Right lobe of liver (tissue), 6 donors: ENCODE measurements at regions not wholly inside any gene's neighbourhood (a gene's known extent, or its start where the extent isn't known, plus 50 kb on each side); places are given as distances from the start of the nearest gene placed in this dataset.
A peak's percentile ranks its signal among the peaks of the same experiment; 100 is the strongest.

Experiments used
- ATAC-seq, 4 donors: fragments of 200-7000 bp; cut with Tn5 transposase; one replicate each; pipeline ENCODE4 v1.9.1; 2020; ENCODE audit warnings: mild to moderate bottlenecking in 4 of 4, moderate library complexity in 4 of 4
- DNase-seq, 3 donors: peaks; one replicate each; pipeline ENCODE4 v3.0.0-alpha.2; 2020
- H3K27ac ChIP-seq, 3 donors: fragments of 200-600 bp; one replicate each; pipeline ENCODE4 v1.8.0; 2022
- H3K27me3 ChIP-seq, 2 donors: fragments of 200-600 bp; one replicate each; pipeline ENCODE4 v1.8.0; 2022
- H3K36me3 ChIP-seq, 4 donors: fragments of 200-600 bp; sonication (generic) in 1 of 4; one replicate each; pipeline versions ENCODE4 v1.5.1 to v1.8.0; 2017 to 2022; ENCODE audit warnings: control low read depth in 1 of 4
- H3K4me1 ChIP-seq, 4 donors: fragments of 200-600 bp; sonication (generic) in 1 of 4; one replicate each; pipeline versions ENCODE4 v1.5.1 to v1.8.0; 2017 to 2022; ENCODE audit warnings: control low read depth in 1 of 4
- H3K4me3 ChIP-seq, 3 donors: fragments of 200-600 bp; one replicate each; pipeline ENCODE4 v1.8.0; 2022
- H3K9me3 ChIP-seq, 4 donors: fragments of 200-600 bp; sonication (generic) in 1 of 4; one replicate each; pipeline versions ENCODE4 v1.5.1 to v1.8.0; 2017 to 2022; ENCODE audit warnings: control low read depth in 1 of 4
- POLR2A ChIP-seq: fragments of 450-650 bp; IDR thresholded peaks from one replicate; pipeline ENCODE4 v1.6.1; 2017; ENCODE audit warnings: antibody characterized with exemption, mild to moderate bottlenecking
- WGBS: methylation state at CpG from one replicate; pipeline ENCODE4 v1.1.6; 2018; ENCODE audit warnings: low coverage, low lambda C conversion rate; ENCODE audit not compliant: insufficient coverage; ENCODE audit errors: missing lambda C conversion rate; 5-methylcytosine and 5-hydroxymethylcytosine counted together
- intact Hi-C, 2 donors: fragments of 100-400 bp; cut with DNase I; formaldehyde crosslinking; loops; one replicate each; pipeline versions ENCODE4 v1.11.2 to v1.14.1; 2022
- TF ChIP-seq, protein P1 (sequence below), 4 donors: fragments of 200-600 bp in 3 of 4; fragments of 450-650 bp in 1 of 4; IDR thresholded peaks; one replicate each; pipeline versions ENCODE4 v1.5.1 to v1.8.0; 2016 to 2022; ENCODE audit warnings: antibody characterized with exemption in 4 of 4, mild to moderate bottlenecking in 2 of 4
- donor health status: DM: no; HTN: yes; CAD: no.
- donor health status: DM: no; HTN: no; CAD: no.
- donor health status: DM: no; HTN: no; CAD: no.
- donor health status: DM: no; HTN: yes; CAD: no.
- donor health status: DM: no; HTN: yes; CAD: no.

DNA sequence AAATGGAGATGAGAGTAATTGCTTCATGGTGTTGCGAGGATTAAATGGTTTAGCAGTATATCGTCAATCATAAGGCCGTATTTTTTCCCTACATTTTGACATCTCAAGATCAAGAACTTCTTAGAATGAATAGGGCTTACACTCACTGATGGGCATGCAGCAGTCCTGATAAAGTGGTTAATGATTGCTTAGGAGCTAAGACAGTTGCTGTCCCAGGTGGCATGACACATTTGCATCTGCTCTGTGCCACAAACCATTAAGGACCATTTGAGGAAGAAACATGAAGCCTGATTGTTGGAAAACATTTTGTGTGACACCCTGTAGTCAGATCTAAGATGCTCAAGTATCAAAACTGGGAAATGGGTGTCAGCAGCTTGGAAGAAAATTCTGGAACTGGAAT, 81.0 kb upstream of the SGIP1 start:
- WGBS, result 85% methylated on average over 3 of the region's 3 CpGs
- no peaks in the 10 kb centered on the region for H3K9me3 ChIP-seq
- ATAC-seq, result peak in 1 of 4 donors; percentile 39
- no peak overlapping the region for H3K27ac ChIP-seq
- no peaks in the 10 kb centered on the region for H3K27me3 ChIP-seq
- no peak overlapping the region for H3K4me3 ChIP-seq
- no peak for DNase-seq
- TF ChIP-seq, protein P1, sequence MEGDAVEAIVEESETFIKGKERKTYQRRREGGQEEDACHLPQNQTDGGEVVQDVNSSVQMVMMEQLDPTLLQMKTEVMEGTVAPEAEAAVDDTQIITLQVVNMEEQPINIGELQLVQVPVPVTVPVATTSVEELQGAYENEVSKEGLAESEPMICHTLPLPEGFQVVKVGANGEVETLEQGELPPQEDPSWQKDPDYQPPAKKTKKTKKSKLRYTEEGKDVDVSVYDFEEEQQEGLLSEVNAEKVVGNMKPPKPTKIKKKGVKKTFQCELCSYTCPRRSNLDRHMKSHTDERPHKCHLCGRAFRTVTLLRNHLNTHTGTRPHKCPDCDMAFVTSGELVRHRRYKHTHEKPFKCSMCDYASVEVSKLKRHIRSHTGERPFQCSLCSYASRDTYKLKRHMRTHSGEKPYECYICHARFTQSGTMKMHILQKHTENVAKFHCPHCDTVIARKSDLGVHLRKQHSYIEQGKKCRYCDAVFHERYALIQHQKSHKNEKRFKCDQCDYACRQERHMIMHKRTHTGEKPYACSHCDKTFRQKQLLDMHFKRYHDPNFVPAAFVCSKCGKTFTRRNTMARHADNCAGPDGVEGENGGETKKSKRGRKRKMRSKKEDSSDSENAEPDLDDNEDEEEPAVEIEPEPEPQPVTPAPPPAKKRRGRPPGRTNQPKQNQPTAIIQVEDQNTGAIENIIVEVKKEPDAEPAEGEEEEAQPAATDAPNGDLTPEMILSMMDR (IDR thresholded peaks at IDR 0.05), result no peak
- no peak for TF ChIP-seq POLR2A
- intact Hi-C loops, result no loop called here
- no peaks in the 10 kb centered on the region for H3K4me1 ChIP-seq
- no peaks in the 10 kb centered on the region for H3K36me3 ChIP-seq

DNA sequence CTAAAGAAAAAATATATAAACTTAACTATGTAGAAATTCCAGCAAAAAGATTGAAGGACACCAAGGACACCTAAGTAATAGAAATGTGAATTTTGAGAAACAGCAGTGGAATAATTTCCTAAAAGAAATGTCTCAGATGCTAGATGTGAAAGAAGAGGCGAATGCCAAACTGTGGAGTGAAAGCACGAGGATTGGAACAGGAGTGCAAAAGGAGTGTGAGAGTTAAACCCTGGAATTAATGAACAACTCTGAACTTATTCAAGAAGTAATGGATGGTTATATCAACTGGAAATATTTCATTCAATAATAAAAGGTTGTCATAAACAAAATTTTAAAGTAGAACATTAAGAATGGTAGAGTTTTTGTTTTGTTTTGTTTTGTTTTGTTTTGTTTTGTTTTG, 78.5 kb upstream of the SGIP1 start:
- no peak for ATAC-seq
- Histone ChIP-seq H3K4me3 (no peak overlapping the region), H3K27ac (no peak overlapping the region), H3K4me1 (no peaks in the 10 kb centered on the region), H3K9me3 (no peaks in the 10 kb centered on the region), H3K36me3 (no peaks in the 10 kb centered on the region), H3K27me3 (no peaks in the 10 kb centered on the region)
- TF ChIP-seq POLR2A, result no peak
- TF ChIP-seq, protein P1 (IDR thresholded peaks at IDR 0.05), result no peak
- intact Hi-C loops, result no loop called here
- no peak for DNase-seq
- WGBS, result 75% methylated on average over 2 of the region's 2 CpGs

DNA sequence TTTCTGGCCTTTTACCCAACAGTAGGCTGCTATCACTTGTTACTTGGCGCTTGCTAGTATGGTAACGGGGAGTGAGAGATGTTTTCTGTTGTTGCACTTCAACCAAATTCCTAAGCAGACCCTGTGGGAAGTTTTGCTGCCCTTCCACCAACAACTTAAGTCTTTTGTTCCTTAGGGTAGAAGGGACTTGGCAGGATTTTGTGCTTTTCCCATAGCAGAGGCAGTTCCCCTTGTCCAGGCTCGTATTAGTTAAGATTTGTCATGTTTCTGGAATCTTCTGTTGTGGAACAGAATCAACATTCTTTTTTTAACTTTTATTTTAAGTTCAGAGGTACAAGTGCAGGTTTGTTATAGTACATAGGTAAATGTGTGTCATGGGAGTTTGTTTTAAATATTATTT, 73.2 kb upstream of the SGIP1 start:
- Histone ChIP-seq H3K9me3 (no peaks in the 10 kb centered on the region), H3K27ac (no peak overlapping the region), H3K4me1 (no peaks in the 10 kb centered on the region), H3K4me3 (no peak overlapping the region), H3K27me3 (no peaks in the 10 kb centered on the region), H3K36me3 (no peaks in the 10 kb centered on the region)
- DNase-seq, result no peak
- ATAC-seq, result no peak
- WGBS, result 63% methylated on average over 3 of the region's 3 CpGs
- TF ChIP-seq, protein P1 (IDR thresholded peaks at IDR 0.05), result no peak
- TF ChIP-seq POLR2A, result no peak
- intact Hi-C loops, result no loop called here

DNA sequence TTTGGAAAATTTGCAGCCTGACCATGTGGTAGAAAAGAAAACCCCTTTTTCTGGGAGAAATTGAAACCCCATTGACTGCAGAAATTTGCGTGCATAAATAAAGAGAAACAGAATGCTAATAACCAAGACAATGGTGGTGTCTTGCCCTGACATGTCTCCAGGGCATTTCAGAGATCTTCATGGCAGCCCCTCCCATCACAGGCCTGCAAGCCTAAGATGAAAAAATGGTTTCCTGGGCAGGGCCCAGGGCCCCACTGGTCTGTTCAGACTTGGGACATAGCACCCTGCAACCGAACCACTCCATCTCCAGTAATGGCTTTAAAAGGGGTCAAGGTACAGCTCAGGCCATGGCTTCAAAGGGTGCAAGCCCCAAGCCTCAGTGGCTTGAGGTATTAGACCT, 71.6 kb upstream of the SGIP1 start:
- no peak for DNase-seq
- Histone ChIP-seq H3K4me1 (no peaks in the 10 kb centered on the region), H3K27me3 (no peaks in the 10 kb centered on the region), H3K27ac (no peak overlapping the region), H3K4me3 (no peak overlapping the region), H3K36me3 (no peaks in the 10 kb centered on the region), H3K9me3 (no peaks in the 10 kb centered on the region)
- no peak for ATAC-seq
- TF ChIP-seq, protein P1 (IDR thresholded peaks at IDR 0.05), result no peak
- no peak for TF ChIP-seq POLR2A
- 90% methylated on average over 2 of the region's 2 CpGs for WGBS
- intact Hi-C loops, result no loop called here

DNA sequence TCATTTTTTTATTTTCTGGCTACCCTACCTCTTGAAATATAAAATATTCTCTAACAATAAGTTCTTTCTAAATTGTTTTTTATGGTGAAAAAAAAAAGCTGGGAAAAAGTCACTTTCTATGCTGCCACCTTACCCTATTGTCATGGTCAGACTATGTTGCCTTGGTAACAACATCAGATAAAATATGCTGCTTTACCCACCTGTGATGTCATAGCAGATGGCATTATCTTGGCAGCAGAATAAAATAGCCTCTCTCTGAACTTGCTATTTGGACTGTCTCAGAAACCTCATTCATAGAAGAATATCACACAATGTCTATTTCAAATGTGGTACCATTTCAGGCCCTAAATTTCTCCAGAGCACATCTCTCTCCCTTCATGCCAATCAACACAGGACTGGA, 69.6 kb upstream of the SGIP1 start:
- H3K4me1 ChIP-seq, result no peaks in the 10 kb centered on the region
- H3K36me3 ChIP-seq, result no peaks in the 10 kb centered on the region
- intact Hi-C loops, result no loop called here
- H3K4me3 ChIP-seq, result no peak overlapping the region
- TF ChIP-seq POLR2A, result no peak
- TF ChIP-seq, protein P1 (IDR thresholded peaks at IDR 0.05), result no peak
- DNase-seq, result no peak
- ATAC-seq, result no peak
- H3K9me3 ChIP-seq, result no peaks in the 10 kb centered on the region
- no peaks in the 10 kb centered on the region for H3K27me3 ChIP-seq
- no peak overlapping the region for H3K27ac ChIP-seq
